ENCODE measurements at regions not wholly inside any gene's neighbourhood (a gene's known extent, or its start where the extent isn't known, plus 50 kb on each side); places are given as distances from the start of the nearest gene placed in this dataset.

- Histone ChIP-seq H3K36me3 (ENCODE audit: control insufficient read depth, insufficient read depth, low read length) (no peaks in the 10 kb centered on the region), H3K9me3 (replicated peaks; ENCODE audit: control insufficient read depth, insufficient read depth, low read depth, low read length) (no peaks in the 10 kb centered on the region), H2AFZ (ENCODE audit: low read depth, low read length) (no peak overlapping the region), H3K27me3 (ENCODE audit: control insufficient read depth in 2 of 2, insufficient read depth in 2 of 2, low read length in 2 of 2) (no peaks in the 10 kb centered on the region), H3K9ac (ENCODE audit: insufficient read depth in 1 of 2, low read depth in 2 of 2, low read length in 2 of 2) (no peak overlapping the region), H3K4me1 (replicated peaks in 1 of 2; ENCODE audit: control insufficient read depth in 2 of 2, insufficient read depth in 2 of 2, low read length in 2 of 2) (peaks cover 0 to 2% of the 10 kb centered on the region in 2 experiments; a peak in 1 of 5 replicates), H3K4me3 (no peak overlapping the region), H3K79me2 (ENCODE audit: control insufficient read depth, insufficient read depth, low read length) (no peaks in the 10 kb centered on the region), H3K27ac (ENCODE audit: extremely low read depth, low read depth, low read length) (no peak overlapping the region), H4K20me1 (replicated peaks; ENCODE audit: control insufficient read depth, insufficient read depth, low read length) (no peaks in the 10 kb centered on the region), H3K9me1 (ENCODE audit: control insufficient read depth, insufficient read depth, low read length) (no peaks in the 10 kb centered on the region), H3K4me2 (ENCODE audit: insufficient read depth, low read length) (no peak overlapping the region)
- no peak for ATAC-seq
- ChIA-PET CTCF (ENCODE audit: low intra/inter-chr PET ratio) (no interaction called here), POLR2A (interaction anchor here (0.6 to 0.9 kb wide), 2 partner anchors 13 to 270 kb away, joined by 3 read pairs; no protein-coding TSS in a partner anchor)
- 5% methylated on average over 6 of the region's 6 CpGs for WGBS (ENCODE audit: insufficient coverage, low coverage, missing lambda C conversion rate)
- DNase-seq (ENCODE audit: extremely low read depth in 1 of 4, low spot score in 3 of 4): no peak
- in situ Hi-C loops (cut with MboI) (no loop called here), intact Hi-C loops (cut with micrococcal nuclease) (no loop called here)
- no TSS peak for BruUV-seq (replicated peaks)
- no peak for TF ChIP-seq TEAD1 (CRISPR knock-in tag; IDR thresholded peaks at IDR 0.05)
- TF ChIP-seq VEZF1 (CRISPR knock-in tag; IDR thresholded peaks at IDR 0.05): no peak
- no peak for TF ChIP-seq ZNF609 (CRISPR knock-in tag; IDR thresholded peaks at IDR 0.05; ENCODE audit: borderline replicate concordance)
- no peak for TF ChIP-seq ZNF764 (CRISPR knock-in tag; IDR thresholded peaks at IDR 0.05; ENCODE audit: low read depth)
- no peak for TF ChIP-seq NFE2L1 (tag; IDR thresholded peaks at IDR 0.05; ENCODE audit: borderline replicate concordance, low read depth)
- no peak for TF ChIP-seq ZC3H8 (IDR thresholded peaks at IDR 0.05)
- no peak for TF ChIP-seq MCM2 (IDR thresholded peaks at IDR 0.05; ENCODE audit: low read depth)
- no peak for TF ChIP-seq FOXP4 (CRISPR knock-in tag; IDR thresholded peaks at IDR 0.05; ENCODE audit: borderline replicate concordance)
- FAIRE-seq: no peak
Measured at GRCh38 chr3:150264561-150265279, 143.4 kb upstream of the TSC22D2 start.
